PC-9 (cell line): ENCODE measurements at regions not wholly inside any gene's neighbourhood (a gene's known extent, or its start where the extent isn't known, plus 50 kb on each side); places are given as distances from the start of the nearest gene placed in this dataset.

Source experiments
- BruUV-seq: library from RNA; stranded (reverse); fragments of 400-500 nt; replicated peaks from 2 replicates; lab custom pipeline; 2021; lab: Mats Ljungman, UMichigan
- CTCF ChIA-PET: fragments of 300-600 bp; sonication (Branson Sonifier 250); formaldehyde crosslinking; loops from one replicate; lab custom pipeline; 2022; ENCODE audit warnings: antibody characterized with exemption; lab: Charles Lee
- POLR2A ChIA-PET: fragments of 300-600 bp; sonication (Branson Sonifier 250); formaldehyde crosslinking; loops from one replicate; lab custom pipeline; 2022; ENCODE audit warnings: antibody characterized with exemption; ENCODE audit not compliant: unreplicated experiment; lab: Charles Lee
- DNase-seq, 2 experiments: peaks; one replicate each; pipeline versions ENCODE4 v3.0.0 to v3.0.0-alpha.2; 2015 to 2022; ENCODE audit warnings: mixed read lengths in 1 of 2
- H2AFZ ChIP-seq: fragments of 200-600 bp; sonication (generic); 2 replicates; pipeline ENCODE4 v1.8.1; 2017; ENCODE audit warnings: antibody characterized with exemption
- H3F3A ChIP-seq: fragments of 200-600 bp; sonication (generic); 2 replicates; pipeline ENCODE4 v1.8.1; 2017; ENCODE audit warnings: antibody characterized with exemption, mild to moderate bottlenecking, low read depth; ENCODE audit not compliant: insufficient read depth
- H3K27ac ChIP-seq: fragments of 200-600 bp; sonication (generic); 2 replicates; pipeline ENCODE4 v1.6.1; 2016; ENCODE audit warnings: mixed run types
- H3K27me3 ChIP-seq: fragments of 200-600 bp; sonication (generic); 2 replicates; pipeline ENCODE4 v1.6.1; 2016; ENCODE audit warnings: low read depth, mixed run types; ENCODE audit not compliant: insufficient read depth
- H3K36me3 ChIP-seq: fragments of 200-600 bp; sonication (generic); 2 replicates; pipeline ENCODE4 v1.6.1; 2016; ENCODE audit warnings: low read depth, mixed run types
- H3K4me1 ChIP-seq: fragments of 200-600 bp; sonication (generic); replicated peaks from 2 replicates; pipeline ENCODE4 v1.6.1; 2016; ENCODE audit warnings: mixed run types; ENCODE audit not compliant: insufficient read depth
- H3K4me2 ChIP-seq: fragments of 200-600 bp; sonication (generic); 2 replicates; pipeline ENCODE4 v1.6.1; 2017; ENCODE audit warnings: mixed run types
- H3K4me3 ChIP-seq: fragments of 200-600 bp; sonication (generic); 2 replicates; pipeline ENCODE4 v1.6.1; 2016; ENCODE audit warnings: mixed run types
- H3K79me2 ChIP-seq: fragments of 200-600 bp; sonication (generic); 2 replicates; pipeline ENCODE4 v1.6.1; 2017; ENCODE audit warnings: low read depth, mixed run types
- H3K9me2 ChIP-seq: fragments of 200-600 bp; sonication (generic); 2 replicates; pipeline ENCODE4 v1.8.1; 2017; ENCODE audit warnings: mild to moderate bottlenecking; ENCODE audit not compliant: insufficient read depth
- H3K9me3 ChIP-seq: fragments of 200-600 bp; sonication (generic); 2 replicates; pipeline ENCODE4 v1.8.1; 2016; ENCODE audit warnings: low read depth; ENCODE audit not compliant: insufficient read depth
- H4K20me1 ChIP-seq: fragments of 200-600 bp; sonication (generic); 2 replicates; pipeline ENCODE4 v1.8.1; 2017; ENCODE audit not compliant: insufficient read depth
- EZH2 ChIP-seq: fragments of 200-600 bp; sonication (generic); IDR thresholded peaks from 2 replicates; pipeline ENCODE4 v1.8.0; 2017; ENCODE audit warnings: antibody characterized with exemption, low read depth
- intact Hi-C: fragments of 100-400 bp; cut with micrococcal nuclease; formaldehyde crosslinking; loops from one replicate; pipeline ENCODE4 v1.10.0; 2022; ENCODE audit not compliant: unreplicated experiment
- TF ChIP-seq, protein P1 (sequence below): fragments of 200-600 bp; sonication (generic); conservative IDR thresholded peaks from 2 replicates; pipeline ENCODE4 v1.6.1; 2017; ENCODE audit warnings: mixed run types, antibody characterized with exemption, mild to moderate bottlenecking, moderate library complexity

DNA sequence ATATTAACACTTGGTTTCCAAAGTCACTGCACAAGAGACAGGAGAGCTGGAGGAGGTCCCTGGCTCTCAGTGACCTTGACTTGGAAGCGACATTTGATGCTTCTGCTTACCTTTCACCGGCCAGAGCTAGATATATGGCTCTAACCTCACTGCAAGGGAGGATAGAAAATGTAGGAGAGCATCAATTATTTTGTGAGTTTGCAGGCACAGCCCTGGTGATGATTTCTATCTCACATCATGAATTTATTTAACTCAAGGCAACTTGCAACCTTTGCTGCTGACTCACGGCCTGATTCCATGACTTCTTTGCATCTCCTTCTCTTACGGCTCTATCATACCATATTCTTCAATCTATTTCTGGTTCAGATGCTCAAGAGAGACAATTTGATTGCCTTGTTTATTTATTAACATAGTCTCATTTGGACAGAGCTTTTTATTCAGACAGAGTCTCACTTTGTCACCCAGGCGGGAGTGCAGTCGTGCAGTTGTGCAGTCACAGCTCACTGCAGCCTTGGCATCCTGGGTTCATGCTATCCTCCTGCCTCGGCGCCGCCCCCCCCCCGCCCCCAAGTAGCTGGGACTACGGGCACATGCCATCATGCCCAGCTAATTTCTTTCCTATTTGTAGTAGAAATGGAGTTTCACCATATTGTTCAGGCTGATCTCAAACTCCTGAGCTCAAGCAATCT lies 196.0 kb downstream of the REEP3 start:
- Histone ChIP-seq H3F3A (peaks cover 11% of the 10 kb centered on the region; the same call in 1 of the 2 replicates), H3K4me2 (no peak overlapping the region), H3K36me3 (no peaks in the 10 kb centered on the region), H3K79me2 (no peaks in the 10 kb centered on the region), H2AFZ (no peak overlapping the region), H3K4me3 (no peak overlapping the region), H3K9me2 (no peaks in the 10 kb centered on the region), H3K27ac (no peak overlapping the region), H3K4me1 (peaks cover 22% of the 10 kb centered on the region), H3K9me3 (no peaks in the 10 kb centered on the region), H4K20me1 (no peaks in the 10 kb centered on the region), H3K27me3 (no peaks in the 10 kb centered on the region)
- DNase-seq, result no peak
- ChIA-PET POLR2A (no interaction called here), CTCF (interaction anchor here (0.5 to 1.4 kb wide), 3 partner anchors 23 to 89 kb away, joined by 3 to 5 read pairs (median 3); no protein-coding TSS in a partner anchor)
- intact Hi-C loops, result loop anchor here (10.0 kb wide), 1 partner anchor 282 kb away; no protein-coding TSS in a partner anchor
- no peak for TF ChIP-seq EZH2
- TF ChIP-seq, protein P1, sequence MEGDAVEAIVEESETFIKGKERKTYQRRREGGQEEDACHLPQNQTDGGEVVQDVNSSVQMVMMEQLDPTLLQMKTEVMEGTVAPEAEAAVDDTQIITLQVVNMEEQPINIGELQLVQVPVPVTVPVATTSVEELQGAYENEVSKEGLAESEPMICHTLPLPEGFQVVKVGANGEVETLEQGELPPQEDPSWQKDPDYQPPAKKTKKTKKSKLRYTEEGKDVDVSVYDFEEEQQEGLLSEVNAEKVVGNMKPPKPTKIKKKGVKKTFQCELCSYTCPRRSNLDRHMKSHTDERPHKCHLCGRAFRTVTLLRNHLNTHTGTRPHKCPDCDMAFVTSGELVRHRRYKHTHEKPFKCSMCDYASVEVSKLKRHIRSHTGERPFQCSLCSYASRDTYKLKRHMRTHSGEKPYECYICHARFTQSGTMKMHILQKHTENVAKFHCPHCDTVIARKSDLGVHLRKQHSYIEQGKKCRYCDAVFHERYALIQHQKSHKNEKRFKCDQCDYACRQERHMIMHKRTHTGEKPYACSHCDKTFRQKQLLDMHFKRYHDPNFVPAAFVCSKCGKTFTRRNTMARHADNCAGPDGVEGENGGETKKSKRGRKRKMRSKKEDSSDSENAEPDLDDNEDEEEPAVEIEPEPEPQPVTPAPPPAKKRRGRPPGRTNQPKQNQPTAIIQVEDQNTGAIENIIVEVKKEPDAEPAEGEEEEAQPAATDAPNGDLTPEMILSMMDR, result no peak
- no TSS peak for BruUV-seq

DNA sequence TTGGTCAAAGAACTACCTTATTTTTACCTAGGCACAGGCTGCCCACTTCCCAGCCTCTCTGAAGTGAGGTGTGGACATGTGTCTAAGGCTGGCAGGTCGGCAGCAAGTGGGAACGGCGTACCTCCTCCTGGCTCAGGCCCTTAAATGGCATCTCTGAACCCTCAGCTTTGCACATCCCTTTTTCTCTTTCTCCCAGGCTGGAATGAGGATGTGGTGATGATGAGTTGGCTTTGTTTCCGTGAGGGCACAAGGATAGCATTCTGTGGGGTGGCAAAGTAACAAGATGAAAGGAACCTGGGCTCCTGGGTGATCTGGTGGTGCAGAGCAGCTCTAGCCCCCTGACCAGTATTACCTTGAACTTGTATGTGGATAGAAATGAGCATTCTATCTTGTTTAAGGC lies 196.8 kb downstream of the REEP3 start:
- POLR2A ChIA-PET, result no interaction called here
- no peak for DNase-seq
- no peaks in the 10 kb centered on the region for H3K9me3 ChIP-seq
- no peaks in the 10 kb centered on the region for H4K20me1 ChIP-seq
- TF ChIP-seq, protein P1, result no peak
- TF ChIP-seq EZH2, result no peak
- H3K9me2 ChIP-seq, result no peaks in the 10 kb centered on the region
- H3K4me1 ChIP-seq, result peaks cover 15% of the 10 kb centered on the region
- H3K36me3 ChIP-seq, result no peaks in the 10 kb centered on the region
- no peak overlapping the region for H3K4me3 ChIP-seq
- peaks cover 5% of the 10 kb centered on the region; the same call in 1 of the 2 replicates for H3F3A ChIP-seq
- CTCF ChIA-PET, result interaction anchor here (1.0 kb wide), 1 partner anchor 551 kb away, joined by 4 read pairs; no protein-coding TSS in a partner anchor
- H2AFZ ChIP-seq, result no peak overlapping the region
- H3K79me2 ChIP-seq, result no peaks in the 10 kb centered on the region
- H3K27me3 ChIP-seq, result no peaks in the 10 kb centered on the region
- no TSS peak for BruUV-seq
- no peak overlapping the region for H3K4me2 ChIP-seq
- intact Hi-C loops, result loop anchor here (10.0 kb wide), 1 partner anchor 283 kb away; no protein-coding TSS in a partner anchor
- no peak overlapping the region for H3K27ac ChIP-seq

DNA sequence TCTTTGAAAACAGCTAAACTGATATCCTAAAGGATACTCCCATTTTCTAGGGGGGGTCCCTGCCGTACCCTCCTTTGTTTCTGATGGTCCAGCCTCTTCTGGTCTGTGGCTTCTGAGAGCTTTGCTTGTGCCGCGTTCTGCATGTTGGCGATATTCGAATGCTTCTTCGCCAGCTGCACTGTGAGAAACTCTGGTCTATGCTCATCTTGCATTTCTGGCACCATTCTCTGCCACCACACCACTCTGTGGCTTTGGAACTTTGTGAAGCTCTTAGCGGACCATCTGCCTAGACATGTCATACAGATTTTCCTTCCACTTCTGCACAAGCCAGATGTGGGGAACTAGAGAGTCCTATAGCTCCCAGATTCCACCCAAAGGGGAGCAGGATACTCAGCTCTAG lies 197.2 kb downstream of the REEP3 start:
- ChIA-PET POLR2A (no interaction called here), CTCF (interaction anchor here (0.5 to 1.0 kb wide), 3 partner anchors 493 to 551 kb away, joined by 3 to 6 read pairs (median 4); no protein-coding TSS in a partner anchor)
- H3K4me3 ChIP-seq, result no peak overlapping the region
- no peaks in the 10 kb centered on the region for H3K9me3 ChIP-seq
- no peak overlapping the region for H2AFZ ChIP-seq
- intact Hi-C loops, result loop anchor here (10.0 kb wide), 1 partner anchor 284 kb away; no protein-coding TSS in a partner anchor
- TF ChIP-seq EZH2, result no peak
- TF ChIP-seq, protein P1, result no peak
- no peaks in the 10 kb centered on the region for H3K27me3 ChIP-seq
- H3K36me3 ChIP-seq, result no peaks in the 10 kb centered on the region
- H3F3A ChIP-seq, result peaks cover under 1% of the 10 kb centered on the region; the same call in 1 of the 2 replicates
- DNase-seq, result no peak
- H3K79me2 ChIP-seq, result no peaks in the 10 kb centered on the region
- no peaks in the 10 kb centered on the region for H4K20me1 ChIP-seq
- no peak overlapping the region for H3K27ac ChIP-seq
- no peak overlapping the region for H3K4me2 ChIP-seq
- no TSS peak for BruUV-seq
- peaks cover 11% of the 10 kb centered on the region for H3K4me1 ChIP-seq
- H3K9me2 ChIP-seq, result no peaks in the 10 kb centered on the region
